ENCODE measurements at regions not wholly inside any gene's neighbourhood (a gene's known extent, or its start where the extent isn't known, plus 50 kb on each side); places are given as distances from the start of the nearest gene placed in this dataset.

- TF ChIP-seq, protein P1, sequence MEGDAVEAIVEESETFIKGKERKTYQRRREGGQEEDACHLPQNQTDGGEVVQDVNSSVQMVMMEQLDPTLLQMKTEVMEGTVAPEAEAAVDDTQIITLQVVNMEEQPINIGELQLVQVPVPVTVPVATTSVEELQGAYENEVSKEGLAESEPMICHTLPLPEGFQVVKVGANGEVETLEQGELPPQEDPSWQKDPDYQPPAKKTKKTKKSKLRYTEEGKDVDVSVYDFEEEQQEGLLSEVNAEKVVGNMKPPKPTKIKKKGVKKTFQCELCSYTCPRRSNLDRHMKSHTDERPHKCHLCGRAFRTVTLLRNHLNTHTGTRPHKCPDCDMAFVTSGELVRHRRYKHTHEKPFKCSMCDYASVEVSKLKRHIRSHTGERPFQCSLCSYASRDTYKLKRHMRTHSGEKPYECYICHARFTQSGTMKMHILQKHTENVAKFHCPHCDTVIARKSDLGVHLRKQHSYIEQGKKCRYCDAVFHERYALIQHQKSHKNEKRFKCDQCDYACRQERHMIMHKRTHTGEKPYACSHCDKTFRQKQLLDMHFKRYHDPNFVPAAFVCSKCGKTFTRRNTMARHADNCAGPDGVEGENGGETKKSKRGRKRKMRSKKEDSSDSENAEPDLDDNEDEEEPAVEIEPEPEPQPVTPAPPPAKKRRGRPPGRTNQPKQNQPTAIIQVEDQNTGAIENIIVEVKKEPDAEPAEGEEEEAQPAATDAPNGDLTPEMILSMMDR (IDR thresholded peaks at IDR 0.05; ENCODE audit: low read depth, low read length, poor library complexity, severe bottlenecking), result no peak
- no peak for TF ChIP-seq EZH2phosphoT487 (IDR thresholded peaks at IDR 0.05; ENCODE audit: borderline replicate concordance, low read length)
Measured at GRCh38 chr22:47693606-47694005, 931.2 kb downstream of the TBC1D22A start.
